HUES48 (cell line): ENCODE measurements at regions not wholly inside any gene's neighbourhood (a gene's known extent, or its start where the extent isn't known, plus 50 kb on each side); places are given as distances from the start of the nearest gene placed in this dataset.

Experiments
- H3K27ac ChIP-seq: one replicate; pipeline ENCODE4 v1.7.0; 2013; ENCODE audit warnings: low read depth, low read length, inconsistent platforms
- H3K27me3 ChIP-seq: 2 replicates; pipeline ENCODE4 v1.6.1; 2013; ENCODE audit warnings: mild to moderate bottlenecking, low read length; ENCODE audit not compliant: control insufficient read depth, insufficient read depth
- H3K36me3 ChIP-seq: 2 replicates; pipeline ENCODE4 v1.6.1; 2013; ENCODE audit warnings: low read length; ENCODE audit not compliant: control insufficient read depth, insufficient read depth
- H3K4me1 ChIP-seq: 2 replicates; pipeline ENCODE4 v1.6.1; 2013; ENCODE audit warnings: mild to moderate bottlenecking, low read length; ENCODE audit not compliant: control insufficient read depth, insufficient read depth
- H3K4me3 ChIP-seq: 2 replicates; pipeline ENCODE4 v1.5.1; 2013; ENCODE audit warnings: mild to moderate bottlenecking, low read depth, low read length
- H3K9ac ChIP-seq: 2 replicates; pipeline ENCODE4 v1.6.1; 2013; ENCODE audit warnings: mild to moderate bottlenecking, low read depth, low read length, moderate library complexity
- H3K9me3 ChIP-seq: 2 replicates; pipeline ENCODE4 v1.6.1; 2013; ENCODE audit warnings: low read length; ENCODE audit not compliant: control insufficient read depth, insufficient read depth

DNA sequence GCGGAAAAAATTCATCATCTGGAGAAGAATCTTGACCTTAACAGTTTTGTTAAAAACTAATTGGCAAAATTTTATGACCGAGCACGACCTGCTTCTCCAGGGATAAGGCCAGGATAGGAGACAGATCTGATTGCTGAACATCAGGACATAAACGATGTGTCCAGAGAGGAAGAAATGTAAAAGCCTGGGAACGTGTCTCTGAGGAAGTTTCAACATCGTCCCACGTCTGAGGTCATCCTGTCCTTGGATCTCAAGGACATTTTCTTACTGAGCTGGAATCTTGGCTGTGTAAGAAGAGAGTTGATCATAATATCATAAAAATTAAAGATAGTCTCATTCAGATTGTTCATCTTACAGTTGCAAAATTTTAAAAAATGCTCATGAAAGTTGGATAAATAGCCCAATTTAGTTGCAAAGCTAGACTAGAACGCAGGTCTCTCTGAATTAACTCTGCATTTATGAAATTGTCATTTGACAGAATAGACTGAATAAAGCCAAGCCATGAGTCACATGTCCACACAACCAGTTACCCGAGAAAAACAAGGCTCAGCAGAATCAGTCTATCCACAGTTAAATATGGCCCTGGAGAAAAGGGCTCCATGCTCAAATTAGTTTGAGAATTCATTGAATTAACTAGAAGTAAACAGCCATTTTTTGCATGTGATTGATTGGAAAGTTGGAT lies 120.0 kb upstream of the EGFR start:
- H3K9ac ChIP-seq: no peak overlapping the region
- H3K36me3 ChIP-seq: no peaks in the 10 kb centered on the region
- H3K4me3 ChIP-seq: no peak overlapping the region
- no peaks in the 10 kb centered on the region for H3K27me3 ChIP-seq
- H3K4me1 ChIP-seq: no peaks in the 10 kb centered on the region
- H3K9me3 ChIP-seq: no peaks in the 10 kb centered on the region
- no peak overlapping the region for H3K27ac ChIP-seq

DNA sequence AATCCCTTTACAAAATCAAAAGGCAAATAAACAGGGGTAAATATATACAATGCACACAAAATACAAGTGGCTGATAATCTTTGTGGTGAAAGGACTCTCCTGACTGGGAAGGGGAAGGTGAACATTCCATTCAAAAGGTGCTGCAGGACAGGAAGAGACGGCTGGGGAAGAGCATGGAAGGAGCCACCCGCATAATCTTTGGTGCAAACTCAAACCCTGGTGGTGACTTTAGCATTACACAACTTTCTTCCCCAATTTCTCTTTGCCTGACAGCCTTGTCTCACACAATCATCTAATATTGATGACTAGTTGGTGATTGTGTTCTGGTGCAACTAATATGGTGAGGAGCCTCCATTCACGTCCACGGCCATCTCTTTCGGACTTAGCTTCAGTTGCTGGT lies 117.0 kb upstream of the EGFR start:
- H3K27me3 ChIP-seq: no peaks in the 10 kb centered on the region
- H3K27ac ChIP-seq: no peak overlapping the region
- no peaks in the 10 kb centered on the region for H3K4me1 ChIP-seq
- no peaks in the 10 kb centered on the region for H3K9me3 ChIP-seq
- H3K4me3 ChIP-seq: no peak overlapping the region
- H3K9ac ChIP-seq: no peak overlapping the region
- no peaks in the 10 kb centered on the region for H3K36me3 ChIP-seq

DNA sequence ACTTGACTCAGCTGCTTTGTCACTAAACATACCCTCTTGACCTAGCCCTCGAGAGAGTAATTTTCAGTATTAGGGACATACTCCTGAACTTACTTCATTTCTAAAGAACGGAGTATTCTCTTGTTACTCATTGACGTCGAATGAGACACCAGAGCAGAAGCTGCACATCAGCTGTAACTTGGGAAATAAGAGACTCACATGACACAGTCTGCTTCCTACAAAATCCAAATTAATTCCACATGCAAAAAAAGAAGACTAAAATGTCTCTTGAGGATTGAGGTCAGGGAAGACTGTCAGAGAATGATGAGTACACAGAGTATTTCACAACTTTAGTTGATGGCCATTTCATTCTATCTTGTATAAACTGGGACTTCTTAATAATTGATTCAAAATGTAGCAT lies 114.7 kb upstream of the EGFR start:
- no peak overlapping the region for H3K9ac ChIP-seq
- H3K36me3 ChIP-seq: no peaks in the 10 kb centered on the region
- no peaks in the 10 kb centered on the region for H3K4me1 ChIP-seq
- H3K27me3 ChIP-seq: no peaks in the 10 kb centered on the region
- no peak overlapping the region for H3K4me3 ChIP-seq
- H3K9me3 ChIP-seq: no peaks in the 10 kb centered on the region
- no peak overlapping the region for H3K27ac ChIP-seq

DNA sequence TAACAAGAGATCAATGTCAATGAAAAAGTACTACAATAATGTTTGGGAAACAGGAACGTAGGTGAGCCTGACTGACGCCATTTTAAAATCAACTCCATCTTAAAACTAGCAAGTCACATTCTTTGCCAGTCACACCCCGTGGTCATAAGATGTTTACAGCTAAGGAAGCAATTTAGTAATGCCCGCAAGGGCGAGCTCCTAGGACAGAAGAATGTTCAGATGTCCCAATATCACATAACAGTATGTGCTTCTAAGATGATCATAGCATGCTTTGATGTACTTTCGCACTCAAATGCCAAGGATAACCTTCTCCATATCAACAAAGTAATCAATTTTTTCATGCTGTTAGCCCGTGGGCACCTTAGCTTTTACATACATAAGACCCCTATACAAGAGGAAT lies 113.8 kb upstream of the EGFR start:
- Histone ChIP-seq H3K9ac (no peak overlapping the region), H3K27ac (no peak overlapping the region), H3K4me1 (no peaks in the 10 kb centered on the region), H3K4me3 (no peak overlapping the region), H3K27me3 (no peaks in the 10 kb centered on the region), H3K9me3 (no peaks in the 10 kb centered on the region), H3K36me3 (no peaks in the 10 kb centered on the region)

DNA sequence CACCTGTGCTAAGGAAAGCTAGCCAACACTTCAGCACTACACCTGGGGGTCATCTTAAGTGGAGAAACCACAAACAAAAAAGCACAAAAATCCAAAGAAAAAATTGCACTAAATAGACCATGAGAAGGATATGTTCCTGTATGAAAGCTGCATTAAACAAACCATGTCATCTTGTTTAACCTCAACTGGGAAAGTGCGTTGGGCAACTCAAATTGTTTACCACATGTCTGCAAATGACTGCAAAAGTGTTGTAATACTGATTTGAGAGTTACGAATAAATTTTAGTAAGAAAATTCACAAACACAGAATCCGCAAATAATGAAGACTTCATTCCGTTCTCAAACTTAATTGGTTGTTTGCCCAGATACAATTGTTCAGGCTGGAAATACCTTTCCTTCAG lies 111.9 kb upstream of the EGFR start:
- H3K36me3 ChIP-seq: no peaks in the 10 kb centered on the region

DNA sequence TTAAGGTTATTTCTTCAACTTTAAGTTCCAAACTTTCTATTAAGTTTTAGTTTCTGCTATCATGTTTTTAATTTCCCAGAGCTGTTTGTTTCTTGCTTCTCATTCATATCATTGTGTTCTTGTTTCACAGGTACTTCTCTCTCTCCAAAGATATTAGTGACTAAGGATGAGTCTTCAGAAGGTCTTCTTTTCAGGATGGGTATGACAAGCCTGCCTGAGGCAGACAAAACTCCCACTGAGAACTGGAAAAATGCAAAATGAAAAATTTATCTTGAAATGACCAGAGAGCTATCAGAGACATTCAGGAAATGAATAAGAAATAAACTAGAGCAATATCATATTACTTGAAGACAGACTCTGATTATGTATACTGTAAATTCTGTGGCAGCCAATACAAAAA lies 110.8 kb upstream of the EGFR start:
- Histone ChIP-seq H3K4me1 (no peaks in the 10 kb centered on the region), H3K9me3 (no peaks in the 10 kb centered on the region), H3K36me3 (no peaks in the 10 kb centered on the region), H3K27ac (no peak overlapping the region), H3K4me3 (no peak overlapping the region), H3K9ac (no peak overlapping the region), H3K27me3 (no peaks in the 10 kb centered on the region)

More for the DNA sequence above, 111.9 kb upstream of the EGFR start:
- Histone ChIP-seq H3K9ac (no peak overlapping the region), H3K27ac (no peak overlapping the region), H3K4me3 (no peak overlapping the region), H3K9me3 (no peaks in the 10 kb centered on the region), H3K27me3 (no peaks in the 10 kb centered on the region), H3K4me1 (no peaks in the 10 kb centered on the region)

DNA sequence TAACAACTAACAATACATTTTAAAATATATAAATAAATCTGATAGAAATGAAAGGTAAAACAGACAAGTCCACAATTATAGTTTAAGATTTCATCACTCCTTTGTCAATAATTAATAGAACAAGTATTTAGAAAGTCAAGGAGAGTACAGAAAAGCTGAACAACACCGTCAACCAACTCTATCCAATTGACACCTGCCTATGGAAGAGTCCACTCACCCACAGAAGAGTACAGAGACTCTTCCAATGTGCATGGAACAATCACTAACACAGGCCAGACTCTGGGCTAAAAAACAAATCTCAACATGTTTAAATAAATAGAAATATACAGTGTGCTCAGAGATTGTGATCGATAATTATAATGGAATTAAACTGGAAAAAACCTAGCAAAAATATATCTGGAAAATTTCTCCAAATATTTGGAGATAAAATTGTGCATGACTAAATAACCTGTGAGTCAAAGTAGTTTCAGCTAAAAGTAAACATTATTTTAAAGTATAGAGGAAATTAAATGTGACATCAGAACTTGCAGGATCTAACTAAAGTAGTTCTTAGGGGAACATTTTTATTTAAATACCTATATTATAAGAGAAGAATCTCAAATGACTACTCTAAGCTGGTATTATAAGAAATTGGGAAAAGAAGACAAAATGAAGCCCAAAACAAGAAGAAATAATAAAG lies 109.9 kb upstream of the EGFR start:
- Histone ChIP-seq H3K4me1 (no peaks in the 10 kb centered on the region), H3K27ac (no peak overlapping the region), H3K9me3 (no peaks in the 10 kb centered on the region), H3K27me3 (no peaks in the 10 kb centered on the region), H3K36me3 (no peaks in the 10 kb centered on the region), H3K9ac (no peak overlapping the region), H3K4me3 (no peak overlapping the region)

DNA sequence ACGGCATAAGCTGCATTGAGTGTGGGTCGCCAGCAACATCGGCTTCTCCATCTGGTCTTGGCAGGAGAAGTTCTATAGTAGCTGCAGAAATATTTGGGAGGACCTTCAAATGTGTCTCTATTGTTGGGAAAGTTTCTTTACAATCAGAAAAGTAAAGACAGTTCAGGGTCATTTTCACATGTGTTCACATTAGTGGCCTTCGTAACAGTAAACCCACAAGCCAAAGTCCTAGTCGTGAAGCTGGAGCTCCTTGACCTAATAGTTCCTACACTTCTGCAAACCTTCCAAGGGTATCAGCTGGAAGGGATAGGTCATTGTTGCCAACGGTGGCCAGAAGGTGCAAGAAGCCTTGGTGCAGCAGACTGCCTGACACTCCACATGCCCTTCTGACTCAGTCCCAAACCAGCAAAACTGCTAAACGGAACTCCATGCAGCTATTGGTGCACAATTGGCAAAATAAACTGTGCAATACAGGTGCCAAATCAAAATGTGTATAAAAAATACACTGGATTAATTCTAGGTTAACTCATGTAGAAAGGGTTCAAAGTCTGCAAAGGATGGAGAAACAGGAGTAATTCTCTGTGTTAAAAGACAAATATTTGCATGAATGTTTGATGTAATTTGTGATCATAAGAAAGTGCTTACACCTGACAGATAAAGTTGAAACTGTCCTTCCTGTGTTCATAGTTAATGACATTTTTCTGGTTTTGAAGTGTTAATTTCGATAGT lies 102.8 kb upstream of the EGFR start:
- no peaks in the 10 kb centered on the region for H3K27me3 ChIP-seq
- no peak overlapping the region for H3K4me3 ChIP-seq
- H3K9ac ChIP-seq: no peak overlapping the region
- H3K36me3 ChIP-seq: no peaks in the 10 kb centered on the region
- H3K4me1 ChIP-seq: no peaks in the 10 kb centered on the region
- H3K9me3 ChIP-seq: no peaks in the 10 kb centered on the region
- no peak overlapping the region for H3K27ac ChIP-seq

DNA sequence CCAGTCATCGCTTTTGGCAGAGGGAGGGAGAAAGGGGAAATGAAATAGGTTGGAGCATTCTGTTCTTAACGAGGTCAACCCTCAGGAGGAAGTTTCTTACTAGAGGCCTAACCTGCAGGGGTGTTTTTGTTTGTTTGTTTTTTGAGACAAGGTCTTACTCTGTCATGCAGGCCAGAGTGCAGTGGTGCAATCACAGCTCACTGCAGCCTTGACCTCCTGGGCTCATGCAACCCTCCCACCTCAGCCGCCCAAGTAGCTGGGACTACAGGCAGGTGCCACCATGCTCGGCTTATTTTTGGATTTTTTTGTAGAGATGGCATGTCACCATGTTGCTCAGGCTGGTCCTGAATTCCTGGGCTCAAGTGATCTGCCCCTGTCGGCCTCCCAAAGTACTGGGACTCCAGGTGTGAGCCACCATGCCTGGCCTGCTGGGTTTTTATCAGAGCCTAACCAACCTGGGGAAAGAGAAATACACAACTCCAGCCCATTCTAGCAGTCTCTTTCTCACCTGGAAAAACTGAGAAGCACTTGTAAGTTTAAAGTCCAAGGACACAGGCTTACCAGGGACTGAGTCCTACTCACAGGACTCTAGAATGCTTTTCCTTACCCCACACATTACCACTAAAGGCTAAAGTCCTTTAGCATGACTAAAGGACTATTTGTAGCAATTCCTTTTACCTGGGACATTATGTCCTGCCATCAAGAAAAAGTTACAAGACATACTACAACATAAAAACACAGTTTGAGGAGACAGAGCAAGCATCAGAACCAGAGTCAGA lies 101.0 kb upstream of the EGFR start:
- Histone ChIP-seq H3K4me3 (no peak overlapping the region), H3K36me3 (no peaks in the 10 kb centered on the region), H3K9ac (no peak overlapping the region), H3K27ac (no peak overlapping the region), H3K4me1 (no peaks in the 10 kb centered on the region), H3K9me3 (no peaks in the 10 kb centered on the region), H3K27me3 (no peaks in the 10 kb centered on the region)

DNA sequence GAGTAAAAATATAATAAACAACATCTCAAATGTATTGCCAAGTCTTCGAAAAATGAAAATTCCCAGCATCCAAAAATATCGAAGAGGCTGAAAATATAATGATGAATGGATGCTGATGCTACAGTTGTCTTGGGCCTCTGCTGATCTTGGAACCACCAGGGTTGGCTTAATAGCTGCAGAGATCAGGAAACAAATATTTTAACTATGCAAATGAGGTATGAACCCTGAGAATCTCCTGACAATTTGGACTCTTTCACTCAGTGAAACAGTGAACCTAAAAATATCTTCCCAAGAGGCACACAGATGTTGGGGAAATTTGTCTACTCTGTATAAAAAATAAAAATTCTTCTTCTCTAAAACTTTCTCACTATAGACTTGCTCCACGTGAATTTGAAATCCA lies 97.7 kb upstream of the EGFR start:
- Histone ChIP-seq H3K36me3 (no peaks in the 10 kb centered on the region), H3K4me3 (no peak overlapping the region), H3K27ac (no peak overlapping the region), H3K9ac (no peak overlapping the region), H3K27me3 (no peaks in the 10 kb centered on the region), H3K9me3 (no peaks in the 10 kb centered on the region), H3K4me1 (no peaks in the 10 kb centered on the region)
